ENCODE measurements at regions not wholly inside any gene's neighbourhood (a gene's known extent, or its start where the extent isn't known, plus 50 kb on each side); places are given as distances from the start of the nearest gene placed in this dataset.

DNA sequence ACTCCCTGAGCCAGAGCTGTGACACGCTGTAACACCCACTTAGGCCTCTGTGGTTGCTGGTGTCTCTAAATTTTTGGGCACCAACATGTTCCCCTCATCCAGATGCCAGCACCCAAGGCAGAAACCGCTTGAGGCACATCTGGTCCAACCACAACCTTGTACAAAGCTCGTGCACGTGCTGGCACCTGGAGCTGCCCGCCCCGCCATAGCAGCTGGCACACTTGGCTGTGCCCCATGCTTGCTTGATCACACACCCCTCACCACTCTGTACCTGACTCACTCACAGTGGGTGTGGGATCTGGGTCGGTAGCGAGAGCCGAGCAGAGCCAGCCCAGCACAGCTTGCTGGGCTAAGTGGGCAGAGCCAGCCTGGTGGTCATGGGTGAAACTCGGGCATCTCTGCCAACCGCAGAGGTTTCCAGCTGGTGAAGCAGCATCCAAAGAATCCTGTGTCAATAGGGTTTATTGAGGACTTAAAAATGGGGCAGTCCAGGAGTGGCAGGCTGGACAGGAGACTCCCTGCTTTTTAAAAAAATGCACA, 1210.4 kb downstream of the TYW1 start:
- no peak for TF ChIP-seq ZSCAN5A (tag by site-specific recombination; IDR thresholded peaks at IDR 0.05)
- TF ChIP-seq CTCF (tag by site-specific recombination; IDR thresholded peaks at IDR 0.05), result no peak
- no peak for TF ChIP-seq ZBTB7A (tag by site-specific recombination; IDR thresholded peaks at IDR 0.05; ENCODE audit: low read depth)
- TF ChIP-seq ZNF121 (tag by site-specific recombination; IDR thresholded peaks at IDR 0.05), result no peak
- no peak for TF ChIP-seq ZBTB26 (tag by site-specific recombination; optimal IDR thresholded peaks at IDR 0.05)
- no peak for TF ChIP-seq SP3 (tag by site-specific recombination; IDR thresholded peaks at IDR 0.05)
- no peak for TF ChIP-seq PBX3 (CRISPR knock-in tag; IDR thresholded peaks at IDR 0.05)
- TF ChIP-seq, protein P1, sequence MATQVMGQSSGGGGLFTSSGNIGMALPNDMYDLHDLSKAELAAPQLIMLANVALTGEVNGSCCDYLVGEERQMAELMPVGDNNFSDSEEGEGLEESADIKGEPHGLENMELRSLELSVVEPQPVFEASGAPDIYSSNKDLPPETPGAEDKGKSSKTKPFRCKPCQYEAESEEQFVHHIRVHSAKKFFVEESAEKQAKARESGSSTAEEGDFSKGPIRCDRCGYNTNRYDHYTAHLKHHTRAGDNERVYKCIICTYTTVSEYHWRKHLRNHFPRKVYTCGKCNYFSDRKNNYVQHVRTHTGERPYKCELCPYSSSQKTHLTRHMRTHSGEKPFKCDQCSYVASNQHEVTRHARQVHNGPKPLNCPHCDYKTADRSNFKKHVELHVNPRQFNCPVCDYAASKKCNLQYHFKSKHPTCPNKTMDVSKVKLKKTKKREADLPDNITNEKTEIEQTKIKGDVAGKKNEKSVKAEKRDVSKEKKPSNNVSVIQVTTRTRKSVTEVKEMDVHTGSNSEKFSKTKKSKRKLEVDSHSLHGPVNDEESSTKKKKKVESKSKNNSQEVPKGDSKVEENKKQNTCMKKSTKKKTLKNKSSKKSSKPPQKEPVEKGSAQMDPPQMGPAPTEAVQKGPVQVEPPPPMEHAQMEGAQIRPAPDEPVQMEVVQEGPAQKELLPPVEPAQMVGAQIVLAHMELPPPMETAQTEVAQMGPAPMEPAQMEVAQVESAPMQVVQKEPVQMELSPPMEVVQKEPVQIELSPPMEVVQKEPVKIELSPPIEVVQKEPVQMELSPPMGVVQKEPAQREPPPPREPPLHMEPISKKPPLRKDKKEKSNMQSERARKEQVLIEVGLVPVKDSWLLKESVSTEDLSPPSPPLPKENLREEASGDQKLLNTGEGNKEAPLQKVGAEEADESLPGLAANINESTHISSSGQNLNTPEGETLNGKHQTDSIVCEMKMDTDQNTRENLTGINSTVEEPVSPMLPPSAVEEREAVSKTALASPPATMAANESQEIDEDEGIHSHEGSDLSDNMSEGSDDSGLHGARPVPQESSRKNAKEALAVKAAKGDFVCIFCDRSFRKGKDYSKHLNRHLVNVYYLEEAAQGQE (tag by site-specific recombination; IDR thresholded peaks at IDR 0.05), result no peak
- no peak for TF ChIP-seq YY1 (tag by site-specific recombination; IDR thresholded peaks at IDR 0.05)
- no peak for TF ChIP-seq PRDM4 (tag by site-specific recombination; IDR thresholded peaks at IDR 0.05)
- TF ChIP-seq ZNF2 (tag by site-specific recombination; IDR thresholded peaks at IDR 0.05), result no peak
- no peak for TF ChIP-seq ZNF138 (tag by site-specific recombination; IDR thresholded peaks at IDR 0.05; ENCODE audit: borderline replicate concordance)
- TF ChIP-seq ZNF830 (tag by site-specific recombination; IDR thresholded peaks at IDR 0.05; ENCODE audit: low read depth), result no peak
- no peak for TF ChIP-seq ZNF544 (tag by site-specific recombination; IDR thresholded peaks at IDR 0.05)

All from HEK293 (cell line).